ENCODE measurements at regions not wholly inside any gene's neighbourhood (a gene's known extent, or its start where the extent isn't known, plus 50 kb on each side); places are given as distances from the start of the nearest gene placed in this dataset.
"Not testable (repeated sequence)": the region's sequence is repeated elsewhere in the genome, so short reads cannot be mapped to it uniquely, and the experiment has no call there.

DNA sequence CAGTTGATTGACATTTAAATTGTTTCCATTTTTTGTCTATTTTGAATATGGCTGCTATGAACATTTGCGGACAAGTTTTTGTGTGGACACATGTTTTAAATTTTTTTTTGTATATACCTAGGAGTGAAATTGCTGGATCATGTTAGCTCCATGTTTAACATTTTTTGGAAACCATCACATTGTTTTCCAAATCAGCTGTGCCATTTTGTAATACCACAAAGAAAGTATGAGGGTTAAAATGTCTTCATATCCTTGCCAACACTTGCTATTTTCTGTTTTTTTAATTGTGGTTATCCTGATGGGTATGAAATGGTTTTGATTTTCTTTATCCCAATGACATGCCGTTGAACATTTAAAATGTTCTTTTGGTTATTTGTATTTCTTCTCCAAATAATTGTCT is 52.1 kb downstream of the CARTPT start:
- H3K27ac Mint-ChIP-seq, result no peak overlapping the region
- H3K9me3 Mint-ChIP-seq, result no peaks in the 10 kb centered on the region
- CTCF ChIA-PET, result interaction anchor here (0.7 kb wide), 1 partner anchor 62 kb away, joined by 3 read pairs; no protein-coding TSS in a partner anchor
- no peak overlapping the region for H3K4me3 Mint-ChIP-seq
- DNase-seq, result no peak
- no peaks in the 10 kb centered on the region for H3K36me3 Mint-ChIP-seq
- peaks cover 5% of the 10 kb centered on the region for H3K4me1 Mint-ChIP-seq
- peaks cover 4% of the 10 kb centered on the region for H3K27me3 Mint-ChIP-seq

DNA sequence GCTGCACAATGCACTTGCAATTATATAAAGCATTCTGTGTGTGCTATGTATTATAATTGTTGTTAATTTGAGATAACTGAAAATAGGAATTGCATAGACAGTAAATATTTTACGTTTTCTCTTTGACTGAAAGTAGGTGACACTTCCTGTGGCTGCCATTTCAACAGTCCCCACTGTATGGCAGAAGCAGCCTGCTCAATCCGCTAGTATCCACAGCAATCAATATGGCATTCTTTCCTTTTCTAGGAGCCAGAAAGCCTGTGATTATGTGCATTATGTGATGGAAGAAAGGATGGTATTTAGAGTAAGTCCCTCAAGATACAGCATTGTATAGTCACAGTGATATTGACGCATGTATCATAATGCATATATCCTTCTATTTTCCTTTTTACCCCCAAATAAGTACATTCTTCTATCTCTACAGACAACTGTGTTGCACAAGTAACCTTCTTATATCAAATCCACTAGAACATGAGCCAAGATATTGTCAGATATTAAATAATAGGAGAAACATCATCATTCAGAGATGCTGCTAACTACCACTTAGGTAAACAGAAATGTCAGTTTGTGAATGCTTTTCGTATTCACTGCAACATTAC is 59.7 kb downstream of the CARTPT start:
- Mint-ChIP-seq H3K4me3 (no peak overlapping the region), H3K36me3 (no peaks in the 10 kb centered on the region), H3K9me3 (no peaks in the 10 kb centered on the region), H3K27ac (no peak overlapping the region), H3K27me3 (peaks cover 6% of the 10 kb centered on the region), H3K4me1 (peaks cover 12% of the 10 kb centered on the region)
- CTCF ChIA-PET, result interaction anchor here (0.8 kb wide), 1 partner anchor 10 kb away, joined by 3 read pairs; no protein-coding TSS in a partner anchor
- DNase-seq, result no peak

DNA sequence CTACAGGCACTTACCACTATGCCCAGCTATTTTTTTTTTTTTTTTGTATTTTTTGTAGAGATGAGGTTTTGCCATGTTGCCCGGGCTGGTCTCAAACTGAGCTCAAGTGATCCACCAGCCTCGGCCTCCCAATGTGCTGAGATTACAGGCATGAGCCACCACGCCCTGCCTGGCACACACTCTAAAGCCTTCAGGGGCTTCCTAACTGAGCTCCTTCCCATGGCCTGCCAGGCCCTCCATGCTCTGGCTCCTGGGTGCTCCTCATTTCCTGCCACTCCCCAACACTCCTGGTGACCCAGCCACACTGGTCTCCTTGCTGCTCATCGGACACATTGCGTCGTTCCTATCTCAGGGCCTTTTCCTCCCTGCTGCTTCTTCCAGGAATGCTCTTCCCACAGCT is 61.5 kb downstream of the CARTPT start:
- peaks cover 6% of the 10 kb centered on the region for H3K27me3 Mint-ChIP-seq
- peaks cover 15% of the 10 kb centered on the region for H3K4me1 Mint-ChIP-seq
- no peak overlapping the region for H3K4me3 Mint-ChIP-seq
- CTCF ChIA-PET, result no interaction called here
- H3K9me3 Mint-ChIP-seq, result no peaks in the 10 kb centered on the region
- no peak overlapping the region for H3K27ac Mint-ChIP-seq
- no peak for DNase-seq
- no peaks in the 10 kb centered on the region for H3K36me3 Mint-ChIP-seq

DNA sequence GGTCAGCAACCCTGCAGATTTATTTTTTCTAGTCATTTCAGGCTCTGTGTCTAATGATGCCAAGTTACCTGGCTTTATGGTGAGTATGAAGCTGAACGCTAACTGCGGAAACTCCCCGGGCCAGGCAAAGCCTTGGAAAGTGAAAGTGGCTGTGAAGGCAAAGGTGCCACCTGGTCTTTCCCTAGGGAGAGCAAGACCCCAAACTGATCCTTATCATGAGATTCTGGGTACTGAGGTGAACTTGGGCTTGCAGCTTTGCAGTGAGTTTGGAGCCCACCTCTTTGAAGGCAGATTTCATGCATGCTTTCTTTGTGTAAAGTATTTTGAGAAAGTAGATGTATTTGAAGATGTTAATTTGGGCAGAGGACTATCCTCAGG is 63.3 kb downstream of the CARTPT start:
- Mint-ChIP-seq H3K4me3 (no peak overlapping the region), H3K4me1 (peaks cover 15% of the 10 kb centered on the region), H3K36me3 (no peaks in the 10 kb centered on the region), H3K27me3 (peaks cover 11% of the 10 kb centered on the region), H3K27ac (no peak overlapping the region), H3K9me3 (no peaks in the 10 kb centered on the region)
- no peak for DNase-seq
- CTCF ChIA-PET, result interaction anchor here (0.5 to 1.8 kb wide), 5 partner anchors 13 to 526 kb away, joined by 3 to 4 read pairs (median 4); no protein-coding TSS in a partner anchor

DNA sequence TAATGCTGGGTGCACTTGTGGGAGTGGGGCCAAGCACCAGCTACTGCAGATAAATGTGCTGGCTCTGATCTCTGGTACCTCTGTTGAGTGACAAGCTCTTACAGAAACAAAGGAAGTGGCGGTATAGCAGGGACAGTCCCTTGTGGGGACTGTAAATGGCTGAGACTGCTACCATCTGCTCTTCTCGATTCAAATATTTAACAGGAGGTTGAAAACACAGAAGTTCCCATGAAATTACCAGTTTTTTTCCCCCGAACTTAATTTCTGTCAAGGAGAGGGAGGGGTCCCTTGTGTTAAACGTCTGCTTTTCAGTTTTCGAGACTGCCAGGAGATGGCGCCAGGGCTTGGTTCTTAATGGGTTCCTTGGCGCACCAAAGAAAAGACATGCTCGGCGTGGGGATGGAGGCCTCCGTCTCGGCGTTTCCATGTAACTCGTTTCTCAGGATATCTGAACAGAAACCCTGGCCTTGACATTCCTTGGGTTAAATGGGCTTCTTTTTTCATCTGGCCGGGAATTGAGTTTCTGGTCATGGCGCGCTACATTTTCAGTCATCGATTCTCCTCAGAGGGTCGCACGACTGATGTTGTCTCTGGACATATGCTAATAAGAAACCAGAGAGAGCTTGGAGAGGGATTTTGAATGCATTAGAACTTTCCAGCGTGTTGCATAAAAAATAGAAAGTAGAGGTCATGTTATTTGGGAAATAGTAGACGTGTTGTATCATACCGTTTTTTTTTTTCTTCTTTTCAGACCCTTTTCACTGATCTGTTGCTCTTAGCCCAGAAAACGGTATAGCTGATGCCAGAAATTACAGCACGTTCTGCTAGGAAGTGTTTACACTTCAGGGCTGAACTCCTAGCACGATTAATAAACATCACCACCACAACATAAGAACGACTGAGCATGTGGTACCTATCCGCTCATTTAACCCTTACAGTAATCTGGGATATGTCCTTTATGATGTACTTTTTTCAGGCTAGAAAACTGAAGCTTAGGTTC is 64.0 kb downstream of the CARTPT start:
- H3K27ac Mint-ChIP-seq, result no peak overlapping the region
- CTCF ChIA-PET, result interaction anchor here (0.5 to 1.8 kb wide), 8 partner anchors 9 to 525 kb away, joined by 3 to 4 read pairs (median 4); no protein-coding TSS in a partner anchor

DNA sequence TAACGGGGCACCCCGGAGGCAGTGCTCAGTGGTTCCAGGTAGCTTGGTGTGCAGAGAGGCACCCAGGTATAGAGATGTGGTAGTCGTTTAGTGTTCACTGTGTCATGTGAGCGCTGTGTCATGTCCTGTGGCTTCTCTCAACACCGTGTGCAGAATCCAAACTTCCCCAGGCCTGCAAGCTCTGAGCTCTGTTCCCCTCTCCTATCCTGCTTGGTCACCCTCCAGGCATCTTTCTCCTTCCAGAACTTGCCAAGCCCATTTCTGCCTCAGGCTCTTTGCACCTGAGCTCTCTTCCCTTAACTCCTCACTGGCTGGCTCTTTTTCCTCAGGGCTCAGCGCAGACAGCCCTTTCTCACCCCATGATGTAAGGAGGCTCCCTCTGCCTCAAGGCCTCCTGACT is 64.8 kb downstream of the CARTPT start:
- no peak overlapping the region for H3K27ac Mint-ChIP-seq
- H3K36me3 Mint-ChIP-seq, result no peaks in the 10 kb centered on the region
- H3K9me3 Mint-ChIP-seq, result no peaks in the 10 kb centered on the region
- peaks cover 18% of the 10 kb centered on the region for H3K27me3 Mint-ChIP-seq
- peaks cover 15% of the 10 kb centered on the region for H3K4me1 Mint-ChIP-seq
- CTCF ChIA-PET, result interaction anchor here (0.6 to 1.8 kb wide), 5 partner anchors 8 to 524 kb away, joined by 3 to 4 read pairs (median 3); no protein-coding TSS in a partner anchor
- no peak overlapping the region for H3K4me3 Mint-ChIP-seq
- DNase-seq, result no peak

More for the DNA sequence above, 64.0 kb downstream of the CARTPT start:
- Mint-ChIP-seq H3K4me3 (no peak overlapping the region), H3K4me1 (peaks cover 15% of the 10 kb centered on the region), H3K36me3 (no peaks in the 10 kb centered on the region), H3K9me3 (no peaks in the 10 kb centered on the region), H3K27me3 (peaks cover 16% of the 10 kb centered on the region)
- peak; percentile 56 for DNase-seq

DNA sequence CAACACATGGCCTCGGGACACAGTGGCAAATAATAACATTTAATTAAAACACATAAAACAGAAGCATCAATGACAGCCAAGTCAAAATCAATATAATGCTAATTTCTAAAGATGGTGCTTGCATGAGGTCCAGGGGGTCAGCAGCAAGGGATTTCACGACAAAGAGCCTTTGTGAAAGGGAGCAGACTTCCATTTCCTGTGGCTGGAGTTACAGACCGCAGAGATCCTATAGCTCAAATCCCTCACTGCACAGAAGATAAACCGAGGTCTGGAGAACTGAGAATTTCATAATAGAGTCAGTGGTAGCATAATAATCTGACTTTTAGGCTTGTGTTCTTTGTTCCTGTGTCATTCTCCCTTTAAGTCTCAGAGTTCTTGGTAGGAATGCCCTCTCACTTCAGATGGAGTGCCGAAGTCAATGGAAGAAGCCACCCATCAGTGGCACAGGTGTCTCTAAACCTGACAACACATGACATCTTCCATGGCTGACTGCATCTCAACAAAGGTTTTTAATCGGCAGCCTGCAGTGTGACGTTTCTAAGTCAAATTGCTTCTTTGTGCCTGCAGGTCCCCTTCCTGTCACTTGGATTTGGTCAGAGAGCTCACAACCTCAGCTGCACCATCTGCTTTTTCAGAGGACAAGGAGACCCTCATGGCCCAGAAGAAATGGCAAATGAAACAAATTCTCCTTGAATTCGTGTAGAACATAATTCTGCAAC is 67.4 kb downstream of the CARTPT start:
- H3K36me3 Mint-ChIP-seq, result no peaks in the 10 kb centered on the region
- H3K9me3 Mint-ChIP-seq, result peaks cover 6% of the 10 kb centered on the region
- CTCF ChIA-PET, result no interaction called here
- no peak for DNase-seq
- peaks cover 15% of the 10 kb centered on the region for H3K4me1 Mint-ChIP-seq
- no peak overlapping the region for H3K27ac Mint-ChIP-seq
- H3K4me3 Mint-ChIP-seq, result no peak overlapping the region
- peaks cover 30% of the 10 kb centered on the region for H3K27me3 Mint-ChIP-seq

DNA sequence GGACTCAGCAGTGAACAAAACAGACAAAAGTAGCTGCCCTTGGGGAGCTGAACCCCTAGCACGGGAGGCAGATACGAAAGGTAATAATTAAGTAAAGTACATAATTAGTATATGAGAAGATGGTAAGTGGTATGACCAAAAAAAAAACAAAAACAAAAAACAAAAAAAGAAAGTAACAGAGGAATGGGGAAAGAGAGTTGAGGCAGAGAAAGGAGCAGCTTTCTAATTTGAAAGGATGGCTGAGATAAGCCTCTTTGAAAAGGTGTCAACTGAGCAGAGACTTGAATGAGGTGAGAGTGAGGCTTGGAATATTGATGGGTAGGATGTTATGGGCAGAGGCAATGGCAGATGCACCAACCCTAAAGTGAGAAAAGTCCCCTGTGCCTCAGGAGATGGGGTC is 69.7 kb downstream of the CARTPT start:
- Mint-ChIP-seq H3K27me3 (peaks cover 30% of the 10 kb centered on the region), H3K27ac (no peak overlapping the region), H3K4me1 (peaks cover 3% of the 10 kb centered on the region), H3K36me3 (no peaks in the 10 kb centered on the region), H3K9me3 (peaks cover 13% of the 10 kb centered on the region), H3K4me3 (no peak overlapping the region)
- DNase-seq, result no peak
- CTCF ChIA-PET, result no interaction called here

DNA sequence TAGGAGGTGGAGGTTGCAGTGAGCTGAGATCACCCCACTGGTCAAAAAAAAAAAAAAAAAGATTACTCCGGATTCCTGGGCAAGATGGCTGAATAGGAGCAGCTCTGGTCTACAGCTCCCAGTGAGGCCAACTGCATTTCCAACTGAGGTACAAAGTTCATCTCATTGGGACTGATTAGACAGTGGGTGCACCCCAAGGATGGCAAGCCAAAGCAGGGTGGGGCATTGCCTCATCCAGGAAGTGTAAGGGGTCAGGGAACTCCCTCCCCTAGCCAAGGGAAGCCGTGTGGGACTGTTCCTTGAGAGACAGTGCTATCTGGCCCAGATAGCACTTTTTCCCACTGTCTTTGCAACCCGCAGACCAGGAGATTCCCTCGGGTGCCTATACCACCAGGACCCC is 70.7 kb downstream of the CARTPT start:
- Mint-ChIP-seq H3K9me3 (peaks cover 15% of the 10 kb centered on the region), H3K4me3 (no peak overlapping the region), H3K27me3 (peaks cover 30% of the 10 kb centered on the region), H3K27ac (no peak overlapping the region), H3K36me3 (no peaks in the 10 kb centered on the region), H3K4me1 (no peaks in the 10 kb centered on the region)
- no peak for DNase-seq
- CTCF ChIA-PET, result no interaction called here

DNA sequence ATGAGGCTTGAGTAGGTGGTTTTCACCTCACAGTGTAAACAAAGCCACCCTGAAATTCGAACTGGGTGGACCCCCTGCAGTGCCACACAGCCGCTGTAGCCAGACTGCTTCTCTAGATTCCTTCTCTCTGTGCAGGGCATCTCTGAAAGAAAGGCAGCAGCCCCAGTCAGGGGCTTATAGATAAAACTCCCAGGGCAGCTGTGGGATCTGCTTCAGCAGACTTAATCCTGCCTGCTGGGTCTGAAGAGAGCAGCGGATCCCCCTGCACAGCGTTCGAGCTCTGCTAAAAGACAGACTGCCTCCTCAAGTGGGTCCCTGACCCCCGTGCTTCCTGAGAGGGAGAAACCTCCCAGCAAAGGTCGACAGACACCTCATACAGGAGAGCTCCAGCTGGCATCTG is 71.4 kb downstream of the CARTPT start:
- Mint-ChIP-seq H3K9me3 (peaks cover 21% of the 10 kb centered on the region), H3K27me3 (peaks cover 30% of the 10 kb centered on the region), H3K27ac (no peak overlapping the region), H3K36me3 (no peaks in the 10 kb centered on the region), H3K4me3 (no peak overlapping the region), H3K4me1 (no peaks in the 10 kb centered on the region)
- CTCF ChIA-PET, result no interaction called here
- DNase-seq, result no peak

DNA sequence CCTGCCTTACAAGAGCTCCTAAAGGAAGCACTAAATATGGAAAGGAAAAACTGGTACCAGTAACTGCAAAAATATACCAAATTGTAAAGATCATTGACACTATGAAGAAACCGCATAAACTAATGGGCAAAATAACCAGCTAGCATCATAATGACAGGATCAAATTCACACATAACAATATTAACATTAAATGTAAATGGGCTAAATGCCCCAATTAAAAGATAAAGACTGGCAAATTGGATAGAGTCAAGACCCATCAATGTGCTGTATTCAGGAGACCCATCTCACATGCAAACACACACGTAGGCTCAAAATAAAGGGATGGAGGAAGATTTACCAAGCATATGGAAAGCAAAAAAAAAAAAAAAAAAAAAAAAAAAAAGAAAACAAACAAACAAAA is 73.0 kb downstream of the CARTPT start:
- H3K4me1 Mint-ChIP-seq, H3K4me3 Mint-ChIP-seq, H3K27ac Mint-ChIP-seq, H3K36me3 Mint-ChIP-seq, DNase-seq: not testable (repeated sequence)
- Mint-ChIP-seq H3K27me3 (peaks cover 22% of the 10 kb centered on the region), H3K9me3 (peaks cover 21% of the 10 kb centered on the region)
- CTCF ChIA-PET, result interaction anchor here (0.9 kb wide), 1 partner anchor 9 kb away, joined by 3 read pairs; no protein-coding TSS in a partner anchor

DNA sequence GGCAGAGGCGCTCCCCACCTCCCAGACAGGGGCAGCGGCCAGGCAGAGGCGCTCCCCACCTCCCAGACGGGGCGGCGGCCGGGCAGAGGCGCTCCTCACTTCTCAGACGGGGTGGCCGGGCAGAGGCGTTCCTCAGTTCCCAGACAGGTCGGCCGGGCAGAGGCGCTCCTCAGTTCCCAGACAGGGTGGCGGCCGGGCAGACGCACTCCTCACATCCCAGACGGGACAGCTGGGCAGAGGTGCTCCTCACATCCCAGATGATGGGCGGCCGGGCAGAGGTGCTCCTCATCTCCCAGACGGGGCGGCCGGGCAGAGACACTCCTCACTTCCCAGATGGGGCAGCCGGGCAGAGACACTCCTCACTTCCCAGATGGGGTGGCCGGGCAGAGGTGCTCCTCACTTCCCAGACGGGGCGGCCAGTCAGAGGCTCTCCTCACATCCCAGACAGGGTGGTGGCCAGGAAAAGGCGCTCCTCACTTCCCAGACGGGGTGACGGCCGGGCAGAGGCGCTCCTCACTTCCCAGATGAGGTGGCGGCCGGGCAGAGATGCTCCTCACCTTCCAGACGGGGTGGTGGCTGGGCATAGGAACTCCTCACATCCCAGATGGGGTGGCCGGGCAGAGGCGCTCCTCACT is 75.1 kb downstream of the CARTPT start:
- Mint-ChIP-seq H3K9me3 (peaks cover 22% of the 10 kb centered on the region), H3K27ac (no peak overlapping the region), H3K4me1 (no peaks in the 10 kb centered on the region), H3K27me3 (peaks cover 9% of the 10 kb centered on the region), H3K4me3 (no peak overlapping the region), H3K36me3 (no peaks in the 10 kb centered on the region)
- DNase-seq, result no peak
- CTCF ChIA-PET, result no interaction called here

DNA sequence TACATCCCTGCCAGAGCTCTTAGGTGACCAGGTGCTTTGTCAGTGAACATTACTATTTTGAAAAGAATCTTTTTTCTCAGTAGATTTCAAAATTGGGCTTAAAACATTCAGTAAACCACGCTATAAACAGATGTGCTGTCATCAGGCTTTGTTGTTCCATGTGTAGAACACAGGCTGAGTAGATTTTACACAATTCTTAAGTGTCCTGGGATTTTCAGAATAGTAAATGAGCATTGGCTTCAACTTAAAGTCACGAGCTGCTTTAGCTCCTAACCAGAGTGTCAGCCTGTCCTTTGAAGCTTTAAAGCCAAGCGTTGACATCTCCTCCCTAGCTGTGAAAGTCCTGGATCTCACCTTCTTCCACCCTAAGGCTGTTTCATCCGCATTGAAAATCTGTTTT is 83.6 kb downstream of the CARTPT start:
- CTCF ChIA-PET, result no interaction called here
- H3K36me3 Mint-ChIP-seq, result no peaks in the 10 kb centered on the region
- H3K4me1 Mint-ChIP-seq, result no peaks in the 10 kb centered on the region
- no peaks in the 10 kb centered on the region for H3K27me3 Mint-ChIP-seq
- H3K27ac Mint-ChIP-seq, result no peak overlapping the region
- DNase-seq, result no peak
- peaks cover 3% of the 10 kb centered on the region for H3K9me3 Mint-ChIP-seq
- no peak overlapping the region for H3K4me3 Mint-ChIP-seq

DNA sequence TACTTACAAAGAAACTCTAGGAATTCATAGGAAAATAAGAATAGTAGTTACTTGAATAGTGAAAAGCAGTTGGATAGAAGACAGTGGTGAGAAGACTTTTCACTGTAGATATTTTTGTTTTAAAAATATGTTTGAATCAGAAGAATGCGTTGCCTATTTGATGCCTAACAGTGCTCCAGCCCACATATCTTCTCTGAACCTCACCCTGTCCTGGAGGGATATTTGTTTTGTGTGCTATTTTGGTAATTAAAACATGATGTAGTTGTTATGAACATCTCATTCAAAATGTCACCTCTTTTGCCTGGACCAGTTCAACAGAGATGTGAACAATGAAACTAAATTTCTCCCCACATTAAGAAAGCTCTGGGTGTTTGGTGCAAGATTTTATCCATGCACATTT is 87.6 kb downstream of the CARTPT start:
- no peaks in the 10 kb centered on the region for H3K36me3 Mint-ChIP-seq
- no peaks in the 10 kb centered on the region for H3K9me3 Mint-ChIP-seq
- CTCF ChIA-PET, result no interaction called here
- H3K4me3 Mint-ChIP-seq, result no peak overlapping the region
- no peak for DNase-seq
- H3K27me3 Mint-ChIP-seq, result peaks cover 12% of the 10 kb centered on the region
- no peaks in the 10 kb centered on the region for H3K4me1 Mint-ChIP-seq
- no peak overlapping the region for H3K27ac Mint-ChIP-seq
